GM04504 (cell line): ENCODE measurements at regions not wholly inside any gene's neighbourhood (a gene's known extent, or its start where the extent isn't known, plus 50 kb on each side); places are given as distances from the start of the nearest gene placed in this dataset.

Experiments used
- DNase-seq: peaks from one replicate; pipeline ENCODE4 v3.0.0-alpha.2; 2012; ENCODE audit warnings: low read depth

- DNase-seq, result no peak
These were observed 933.7 kb upstream of the SLITRK5 start for GRCh38 chr13:86737334-86737932.

- no peak for DNase-seq
These were observed 929.3 kb upstream of the SLITRK5 start for GRCh38 chr13:86741762-86742285.

DNA sequence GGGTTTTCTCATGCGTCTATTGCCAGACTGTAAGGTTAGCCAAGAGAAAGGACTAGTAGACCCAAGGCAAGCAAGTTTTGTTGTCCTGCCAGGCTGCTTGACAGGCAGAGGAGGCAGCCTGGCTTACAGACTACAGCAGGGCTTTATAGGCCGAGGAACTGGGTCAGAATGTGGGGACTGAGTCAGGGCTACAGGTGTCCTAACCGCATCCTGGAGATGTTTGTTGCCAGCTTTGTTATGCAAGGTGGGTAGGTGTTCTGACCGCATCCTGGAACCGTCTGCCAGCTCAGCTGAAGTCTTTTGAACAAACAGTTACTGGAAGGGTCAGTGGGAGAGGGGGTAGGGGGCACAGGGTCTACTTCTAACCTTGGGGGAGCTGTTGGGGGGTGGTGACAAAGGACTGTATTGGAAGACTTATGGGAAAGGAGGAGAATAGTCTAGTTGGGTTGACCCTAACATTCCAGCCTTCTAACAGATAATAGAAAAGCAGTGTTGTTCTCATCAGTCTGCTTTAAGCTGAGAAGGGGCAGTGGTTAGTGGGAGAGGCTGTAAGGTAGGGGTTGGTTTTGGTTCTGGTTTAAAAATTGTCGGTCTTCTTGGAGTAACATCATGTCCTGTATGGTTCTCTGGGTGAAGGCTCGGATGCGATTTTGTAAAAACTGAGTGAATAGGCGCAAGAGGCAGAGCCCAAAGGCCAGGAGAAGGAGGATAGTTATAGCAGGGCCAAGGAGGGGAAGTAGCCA is 913.8 kb upstream of the SLITRK5 start:
- DNase-seq, result no peak

DNA sequence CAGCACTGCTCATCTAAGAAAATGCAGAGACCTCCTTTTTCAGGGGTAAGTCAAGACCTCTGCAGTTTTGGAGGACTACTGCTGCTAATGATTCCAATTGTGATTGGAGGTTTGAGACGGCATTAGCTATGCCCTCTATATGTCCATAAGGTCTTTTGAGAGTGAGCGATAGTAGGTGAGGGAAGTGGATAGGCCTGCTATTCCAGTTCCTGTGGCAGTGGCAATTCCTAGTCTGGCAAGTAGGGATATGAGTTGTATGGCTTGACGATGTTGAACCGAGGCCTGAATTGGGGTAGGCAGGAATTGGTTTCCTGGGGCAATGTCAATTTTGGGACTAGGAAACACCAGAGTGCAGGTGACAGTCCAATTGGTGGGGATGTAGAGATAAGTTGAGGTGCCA is 913.1 kb upstream of the SLITRK5 start:
- DNase-seq, result no peak

- no peak for DNase-seq
These were observed 910.6 kb upstream of the SLITRK5 start for GRCh38 chr13:86760620-86761019.

DNA sequence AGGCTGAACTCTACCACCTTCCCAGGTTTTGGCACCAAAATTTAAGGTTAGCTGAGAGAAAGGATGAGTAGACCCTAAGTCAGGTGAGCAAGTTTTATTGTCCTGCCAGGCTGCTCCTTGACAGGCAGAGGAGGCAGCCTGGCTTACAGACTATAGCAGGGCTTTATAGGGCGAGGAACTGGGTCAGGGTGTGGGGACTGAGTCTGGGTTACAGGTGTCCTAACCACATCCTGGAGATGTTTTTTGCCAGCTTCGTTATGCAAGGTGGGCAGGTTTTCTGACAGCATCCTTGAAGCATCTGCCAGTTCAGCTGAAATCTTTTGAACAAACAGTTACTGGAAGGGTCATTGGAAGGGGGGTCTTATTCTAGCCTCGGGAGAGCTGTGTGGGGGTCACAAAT is 905.7 kb upstream of the SLITRK5 start:
- no peak for DNase-seq

- no peak for DNase-seq
These were observed 882.6 kb upstream of the SLITRK5 start for GRCh38 chr13:86788616-86789015.

- DNase-seq, result no peak
These were observed 879.0 kb upstream of the SLITRK5 start for GRCh38 chr13:86792153-86792651.

- DNase-seq, result no peak
These were observed 875.3 kb upstream of the SLITRK5 start for GRCh38 chr13:86795858-86796257.

DNA sequence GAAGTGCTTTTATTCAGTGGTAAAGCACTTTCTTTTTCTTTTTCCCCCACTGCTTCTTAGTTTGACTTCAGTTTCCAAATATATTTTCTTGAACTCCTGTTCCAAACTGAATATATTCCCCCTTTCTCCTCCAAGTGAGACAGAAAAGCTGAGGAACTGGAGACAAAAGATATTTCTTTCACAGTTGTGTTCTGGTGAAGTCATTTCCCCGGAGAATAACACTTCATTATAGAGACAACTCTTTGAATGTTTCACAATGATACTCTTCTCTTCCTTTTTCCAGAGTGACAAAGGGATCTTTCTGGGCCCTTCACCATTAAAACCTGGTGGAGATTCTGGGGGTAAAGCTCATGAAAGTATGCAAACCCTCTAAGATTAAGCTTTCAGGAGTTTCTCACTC is 860.8 kb upstream of the SLITRK5 start:
- no peak for DNase-seq

DNA sequence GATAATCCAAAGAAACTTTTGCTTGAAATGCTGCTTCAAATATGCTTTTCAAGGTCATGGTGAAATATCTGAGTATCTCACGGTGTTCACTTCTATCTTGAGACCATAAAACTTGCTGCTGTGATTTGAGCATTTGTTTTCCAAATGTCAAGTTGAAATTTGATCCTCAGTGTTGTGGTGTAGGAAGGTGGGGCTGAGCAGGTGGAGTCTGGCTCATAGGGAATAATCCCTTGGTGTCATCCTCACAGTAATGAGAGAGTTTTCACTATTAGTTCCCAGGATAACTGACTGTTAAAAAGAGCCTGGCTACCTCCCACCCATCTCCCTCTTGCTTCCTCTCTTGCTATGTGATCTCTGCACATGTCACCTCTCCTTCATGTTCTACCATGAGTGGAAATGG is 858.0 kb upstream of the SLITRK5 start:
- DNase-seq, result no peak

DNA sequence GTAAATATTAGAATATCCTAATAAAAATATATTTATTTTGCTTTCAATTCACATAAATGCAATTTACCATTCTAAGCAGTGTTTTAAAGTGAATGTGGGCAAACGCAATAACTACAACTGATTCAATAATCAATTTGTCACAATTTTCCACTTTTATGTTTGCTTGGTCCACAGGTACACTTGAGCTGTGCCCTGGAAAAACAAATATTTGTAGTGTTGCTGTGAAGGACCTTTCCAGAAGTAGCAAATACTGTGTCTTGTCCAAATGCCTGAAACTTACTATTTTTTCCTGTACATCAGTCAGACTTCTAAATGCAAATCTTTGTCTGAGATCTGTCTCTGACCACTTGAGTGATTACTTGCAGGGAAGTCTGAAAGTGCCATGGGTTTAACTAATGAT is 845.8 kb upstream of the SLITRK5 start:
- DNase-seq, result no peak

GRCh38 chr13:86826232-86826631 is 844.9 kb upstream of the SLITRK5 start:
- DNase-seq, result no peak

- no peak for DNase-seq
These were observed 841.1 kb upstream of the SLITRK5 start for GRCh38 chr13:86830046-86830445.

DNA sequence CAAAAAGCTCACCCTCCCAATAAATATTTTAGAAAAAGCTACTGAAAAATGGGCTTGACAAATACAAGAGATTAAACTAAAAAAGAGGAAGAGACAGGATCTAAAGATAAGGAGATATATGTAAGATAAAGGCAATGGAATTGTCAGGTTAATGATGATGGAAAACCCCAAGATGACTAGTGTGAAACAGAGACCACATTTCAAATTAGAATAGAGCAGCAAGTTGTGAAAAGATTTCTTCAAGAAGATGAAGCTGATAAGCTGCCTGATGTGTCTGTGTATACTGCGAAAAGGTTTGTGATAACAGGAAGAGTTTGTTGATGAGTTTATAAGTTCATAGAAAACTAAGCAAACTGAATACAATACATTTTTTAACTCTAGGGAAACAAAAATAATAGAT is 840.1 kb upstream of the SLITRK5 start:
- DNase-seq, result no peak

GRCh38 chr13:86838411-86839120 is 832.6 kb upstream of the SLITRK5 start:
- DNase-seq, result no peak

DNA sequence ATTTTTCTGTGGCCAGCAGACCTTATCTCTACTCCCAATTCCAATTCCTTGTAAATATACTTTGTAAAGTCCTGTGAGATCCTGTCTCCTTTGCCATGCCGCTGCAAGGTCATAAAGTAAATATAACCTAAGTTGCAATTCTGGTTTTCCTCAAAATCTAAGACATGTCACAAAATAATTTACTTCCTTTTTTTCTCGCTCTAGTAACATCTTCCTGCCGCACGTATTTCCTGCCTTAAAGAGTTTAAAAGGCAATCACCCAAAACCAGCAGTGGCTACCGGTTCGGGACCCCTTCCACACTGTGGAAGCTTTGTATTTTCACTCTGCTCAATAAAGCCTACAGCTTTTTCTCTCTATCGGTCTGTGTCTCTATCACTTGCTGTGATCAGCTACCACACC is 832.0 kb upstream of the SLITRK5 start:
- DNase-seq, result no peak

- no peak for DNase-seq
These were observed 830.6 kb upstream of the SLITRK5 start for GRCh38 chr13:86840250-86841191.

- DNase-seq, result no peak
These were observed 829.9 kb upstream of the SLITRK5 start for GRCh38 chr13:86841264-86841663.

DNA sequence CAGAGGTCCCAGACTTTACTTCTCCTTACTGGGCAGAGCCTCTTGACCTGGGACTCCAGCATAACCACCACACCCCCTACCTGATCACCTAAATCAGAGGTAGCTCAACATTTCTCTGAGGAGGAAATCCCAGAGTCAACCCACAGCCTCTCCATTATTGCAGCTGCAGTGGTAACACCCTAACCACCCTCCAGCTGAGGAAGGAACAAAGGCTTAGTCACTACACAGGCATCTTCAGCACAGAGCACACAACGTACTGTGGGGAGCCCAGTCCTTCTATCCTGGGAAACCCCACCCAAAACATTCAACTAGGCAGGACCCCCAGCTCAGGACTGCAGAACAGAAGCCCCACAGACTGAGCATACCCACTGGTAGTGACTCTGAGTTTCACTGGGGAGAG is 824.7 kb upstream of the SLITRK5 start:
- no peak for DNase-seq

GRCh38 chr13:86848716-86849115 is 822.5 kb upstream of the SLITRK5 start:
- no peak for DNase-seq

GRCh38 chr13:86856991-86857390 is 814.2 kb upstream of the SLITRK5 start:
- DNase-seq, result no peak
